ENCODE measurements at regions not wholly inside any gene's neighbourhood (a gene's known extent, or its start where the extent isn't known, plus 50 kb on each side); places are given as distances from the start of the nearest gene placed in this dataset.

DNA sequence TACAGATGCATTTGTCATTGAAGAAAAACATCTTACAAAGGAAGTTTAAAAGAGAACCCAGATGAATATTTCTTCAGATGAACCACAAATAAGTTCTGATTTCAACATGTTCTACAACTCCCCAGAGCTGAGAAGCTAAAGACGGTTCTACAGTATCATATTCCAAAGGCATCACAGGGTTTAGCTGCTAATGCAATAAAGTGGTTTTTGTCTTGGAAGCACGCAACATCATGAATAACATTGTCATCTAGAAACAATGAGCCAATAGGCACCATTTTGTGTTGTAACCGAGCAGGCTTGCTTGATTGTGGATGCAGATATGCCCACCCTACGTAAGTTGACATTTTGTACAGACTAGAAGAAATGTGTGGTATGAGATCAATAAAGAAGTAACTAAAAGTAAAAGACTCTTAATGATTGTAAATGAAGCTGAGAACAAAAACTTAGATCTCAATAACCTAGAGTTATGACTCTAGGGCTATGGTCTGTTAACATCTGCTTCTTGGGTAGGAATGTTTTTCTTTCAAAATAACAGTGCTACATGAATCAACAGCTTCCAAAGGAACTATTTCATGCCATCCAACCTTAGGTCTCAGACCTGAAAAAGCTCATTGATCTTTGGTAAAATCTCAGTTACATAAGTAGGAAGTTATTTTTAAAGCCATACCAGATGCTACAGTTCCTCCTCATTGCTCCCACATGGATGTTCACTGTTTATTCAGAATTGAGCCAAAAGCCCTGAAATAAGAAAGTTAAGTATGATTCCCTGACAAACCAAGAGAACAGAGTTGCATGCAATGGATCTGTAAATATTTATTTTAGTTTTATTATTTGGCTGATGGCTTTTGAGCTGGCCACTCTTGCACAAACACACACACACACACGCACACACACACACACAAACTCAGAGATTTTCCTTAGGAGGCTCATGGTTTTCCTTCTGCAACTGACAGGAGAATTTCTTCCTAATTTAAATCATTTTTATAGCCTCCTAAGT is 118.7 kb upstream of the SLCO6A1 start:
- Histone ChIP-seq H3F3A (ENCODE audit: control insufficient read depth, insufficient read depth) (no peaks in the 10 kb centered on the region), H3K9me2 (replicated peaks; ENCODE audit: control insufficient read depth, low read length) (no peaks in the 10 kb centered on the region), H3K27me3 (ENCODE audit: control insufficient read depth, low read length) (no peaks in the 10 kb centered on the region), H3K27ac (ENCODE audit: low read depth, low read length) (no peak overlapping the region), H3K4me2 (ENCODE audit: low read length) (no peak overlapping the region), H3K4me3 (ENCODE audit: low read length) (no peak overlapping the region), H3K79me2 (ENCODE audit: control insufficient read depth, low read length) (no peaks in the 10 kb centered on the region), H3K9me3 (ENCODE audit: control insufficient read depth, insufficient read depth, low read length) (no peaks in the 10 kb centered on the region), H4K20me1 (ENCODE audit: control insufficient read depth, insufficient read depth, low read depth, low read length) (no peaks in the 10 kb centered on the region), H3K36me3 (ENCODE audit: control insufficient read depth, low read length) (no peaks in the 10 kb centered on the region), H3K4me1 (ENCODE audit: control insufficient read depth, low read length) (no peaks in the 10 kb centered on the region)
- no peak for TF ChIP-seq EZH2phosphoT487 (IDR thresholded peaks at IDR 0.05; ENCODE audit: borderline replicate concordance, low read length)
- TF ChIP-seq, protein P1, sequence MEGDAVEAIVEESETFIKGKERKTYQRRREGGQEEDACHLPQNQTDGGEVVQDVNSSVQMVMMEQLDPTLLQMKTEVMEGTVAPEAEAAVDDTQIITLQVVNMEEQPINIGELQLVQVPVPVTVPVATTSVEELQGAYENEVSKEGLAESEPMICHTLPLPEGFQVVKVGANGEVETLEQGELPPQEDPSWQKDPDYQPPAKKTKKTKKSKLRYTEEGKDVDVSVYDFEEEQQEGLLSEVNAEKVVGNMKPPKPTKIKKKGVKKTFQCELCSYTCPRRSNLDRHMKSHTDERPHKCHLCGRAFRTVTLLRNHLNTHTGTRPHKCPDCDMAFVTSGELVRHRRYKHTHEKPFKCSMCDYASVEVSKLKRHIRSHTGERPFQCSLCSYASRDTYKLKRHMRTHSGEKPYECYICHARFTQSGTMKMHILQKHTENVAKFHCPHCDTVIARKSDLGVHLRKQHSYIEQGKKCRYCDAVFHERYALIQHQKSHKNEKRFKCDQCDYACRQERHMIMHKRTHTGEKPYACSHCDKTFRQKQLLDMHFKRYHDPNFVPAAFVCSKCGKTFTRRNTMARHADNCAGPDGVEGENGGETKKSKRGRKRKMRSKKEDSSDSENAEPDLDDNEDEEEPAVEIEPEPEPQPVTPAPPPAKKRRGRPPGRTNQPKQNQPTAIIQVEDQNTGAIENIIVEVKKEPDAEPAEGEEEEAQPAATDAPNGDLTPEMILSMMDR (IDR thresholded peaks at IDR 0.05; ENCODE audit: low read depth, low read length, poor library complexity, severe bottlenecking): no peak

DNA sequence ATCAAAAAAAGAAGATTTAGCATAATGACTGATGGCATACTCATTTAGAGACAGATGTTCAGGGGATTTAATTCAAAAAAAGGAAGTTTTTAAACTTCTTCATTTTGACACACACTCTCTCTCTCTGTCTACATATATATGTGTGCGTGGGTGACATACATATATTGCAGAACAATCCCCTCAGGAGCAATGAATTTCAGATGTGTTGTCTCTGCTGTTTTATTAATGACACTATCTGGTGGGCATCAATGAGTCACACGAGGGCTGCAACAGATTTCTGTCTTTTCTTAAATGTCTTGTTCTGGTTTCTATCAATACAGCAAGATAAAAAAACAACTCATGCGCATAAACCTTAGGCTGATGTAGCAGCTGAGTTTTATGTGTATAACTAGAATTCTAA is 123.5 kb upstream of the SLCO6A1 start:
- Histone ChIP-seq H3K27me3 (ENCODE audit: control insufficient read depth, low read length) (no peaks in the 10 kb centered on the region), H3K9me2 (replicated peaks; ENCODE audit: control insufficient read depth, low read length) (no peaks in the 10 kb centered on the region), H3K4me3 (ENCODE audit: low read length) (no peak overlapping the region), H3K27ac (ENCODE audit: low read depth, low read length) (no peak overlapping the region), H3F3A (ENCODE audit: control insufficient read depth, insufficient read depth) (no peaks in the 10 kb centered on the region), H3K79me2 (ENCODE audit: control insufficient read depth, low read length) (no peaks in the 10 kb centered on the region), H3K4me2 (ENCODE audit: low read length) (no peak overlapping the region), H4K20me1 (ENCODE audit: control insufficient read depth, insufficient read depth, low read depth, low read length) (no peaks in the 10 kb centered on the region), H3K9me3 (ENCODE audit: control insufficient read depth, insufficient read depth, low read length) (no peaks in the 10 kb centered on the region), H3K36me3 (ENCODE audit: control insufficient read depth, low read length) (no peaks in the 10 kb centered on the region), H3K4me1 (ENCODE audit: control insufficient read depth, low read length) (no peaks in the 10 kb centered on the region)
- TF ChIP-seq EZH2phosphoT487 (IDR thresholded peaks at IDR 0.05; ENCODE audit: borderline replicate concordance, low read length): no peak
- TF ChIP-seq, protein P1 (IDR thresholded peaks at IDR 0.05; ENCODE audit: low read depth, low read length, poor library complexity, severe bottlenecking): no peak

DNA sequence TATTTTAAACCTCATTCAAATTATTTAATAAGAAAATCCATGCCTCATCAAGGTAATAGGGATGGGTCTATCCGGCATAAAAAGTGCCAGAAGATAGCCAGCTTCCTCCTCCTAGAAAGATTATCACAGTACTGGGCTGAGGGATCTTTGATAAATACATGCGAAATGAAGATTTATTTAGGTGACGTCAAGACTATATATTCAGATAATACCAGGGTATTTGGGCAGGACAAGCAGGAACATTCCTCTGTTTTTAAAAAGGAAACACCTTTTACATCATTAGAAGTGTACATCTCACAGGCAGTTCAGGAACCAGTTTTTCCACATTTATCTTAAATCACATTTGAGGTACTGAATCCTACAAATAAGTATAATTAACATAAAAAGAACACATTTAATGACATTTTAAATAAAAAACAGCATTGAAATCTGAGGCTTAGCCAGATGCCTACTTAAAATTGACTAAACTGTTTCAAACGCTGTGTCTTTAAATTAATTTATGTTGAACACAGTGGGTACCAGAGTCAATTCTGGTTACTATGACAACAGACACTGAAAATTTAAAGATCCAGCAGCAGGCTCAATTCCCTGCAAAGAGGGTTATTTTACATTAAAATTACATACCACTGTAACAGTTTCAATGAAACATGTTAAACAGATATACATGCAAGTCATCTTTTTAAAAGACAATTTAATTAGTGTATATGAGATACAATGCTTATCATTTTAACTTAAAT is 124.7 kb upstream of the SLCO6A1 start:
- Histone ChIP-seq H3K9me3 (ENCODE audit: control insufficient read depth, insufficient read depth, low read length) (no peaks in the 10 kb centered on the region), H3K4me1 (ENCODE audit: control insufficient read depth, low read length) (no peaks in the 10 kb centered on the region), H3F3A (ENCODE audit: control insufficient read depth, insufficient read depth) (no peaks in the 10 kb centered on the region), H3K4me3 (ENCODE audit: low read length) (no peak overlapping the region), H3K79me2 (ENCODE audit: control insufficient read depth, low read length) (no peaks in the 10 kb centered on the region), H4K20me1 (ENCODE audit: control insufficient read depth, insufficient read depth, low read depth, low read length) (no peaks in the 10 kb centered on the region), H3K27ac (ENCODE audit: low read depth, low read length) (no peak overlapping the region), H3K36me3 (ENCODE audit: control insufficient read depth, low read length) (no peaks in the 10 kb centered on the region), H3K9me2 (replicated peaks; ENCODE audit: control insufficient read depth, low read length) (no peaks in the 10 kb centered on the region), H3K27me3 (ENCODE audit: control insufficient read depth, low read length) (no peaks in the 10 kb centered on the region), H3K4me2 (ENCODE audit: low read length) (no peak overlapping the region)
- TF ChIP-seq, protein P1 (IDR thresholded peaks at IDR 0.05; ENCODE audit: low read depth, low read length, poor library complexity, severe bottlenecking): no peak
- TF ChIP-seq EZH2phosphoT487 (IDR thresholded peaks at IDR 0.05; ENCODE audit: borderline replicate concordance, low read length): no peak
